Activated gamma-delta T cell treated with Interleukin-2 at 50 U/mL for 16 hours (primary cell): ENCODE measurements at regions not wholly inside any gene's neighbourhood (a gene's known extent, or its start where the extent isn't known, plus 50 kb on each side); places are given as distances from the start of the nearest gene placed in this dataset.
"Not testable (repeated sequence)": the region's sequence is repeated elsewhere in the genome, so short reads cannot be mapped to it uniquely, and the experiment has no call there.

ENCODE experiments used
- DNase-seq: peaks from one replicate; pipeline ENCODE4 v3.0.0-alpha.2; 2020

GRCh38 chr6:27617046-27617687 is 144.3 kb upstream of the ZNF184 start:
- no peak for DNase-seq

GRCh38 chr6:27616328-27617045 is 143.6 kb upstream of the ZNF184 start:
- no peak for DNase-seq

GRCh38 chr6:27611451-27611850 is 138.5 kb upstream of the ZNF184 start:
- no peak for DNase-seq

- DNase-seq: no peak
Observed at GRCh38 chr6:27608916-27609883, 136.3 kb upstream of the ZNF184 start.

- DNase-seq: no peak
Observed at GRCh38 chr6:27605401-27606342, 132.8 kb upstream of the ZNF184 start.

- DNase-seq: no peak
Observed at GRCh38 chr6:27604986-27605385, 132.1 kb upstream of the ZNF184 start.

- DNase-seq: no peak
Observed at GRCh38 chr6:27601668-27602254, 128.9 kb upstream of the ZNF184 start.

GRCh38 chr6:27599859-27600532 is 127.1 kb upstream of the ZNF184 start:
- DNase-seq: no peak

GRCh38 chr6:27597031-27597567 is 124.2 kb upstream of the ZNF184 start:
- not testable (repeated sequence) for DNase-seq

- DNase-seq: no peak
Observed at GRCh38 chr6:27593861-27594260, 121.0 kb upstream of the ZNF184 start.

- no peak for DNase-seq
Observed at GRCh38 chr6:27593200-27593818, 120.4 kb upstream of the ZNF184 start.

GRCh38 chr6:27592481-27593199 is 119.7 kb upstream of the ZNF184 start:
- DNase-seq: no peak

GRCh38 chr6:27591699-27592480 is 119.0 kb upstream of the ZNF184 start:
- DNase-seq: no peak

GRCh38 chr6:27585316-27585715 is 112.4 kb upstream of the ZNF184 start:
- DNase-seq: not testable (repeated sequence)

- DNase-seq: no peak
Observed at GRCh38 chr6:27584326-27584725, 111.4 kb upstream of the ZNF184 start.

- DNase-seq: no peak
Observed at GRCh38 chr6:27582928-27583725, 110.2 kb upstream of the ZNF184 start.

- no peak for DNase-seq
Observed at GRCh38 chr6:27579973-27580372, 107.1 kb upstream of the ZNF184 start.

- no peak for DNase-seq
Observed at GRCh38 chr6:27577922-27578321, 105.0 kb upstream of the ZNF184 start.
